ENCODE measurements at regions not wholly inside any gene's neighbourhood (a gene's known extent, or its start where the extent isn't known, plus 50 kb on each side); places are given as distances from the start of the nearest gene placed in this dataset.

GRCh38 chr4:14681330-14681729 lies 321.0 kb upstream of the CPEB2 start:
- Histone ChIP-seq H3K27me3 (ENCODE audit: control insufficient read depth, low read length) (no peaks in the 10 kb centered on the region), H3K27ac (ENCODE audit: low read depth, low read length) (no peak overlapping the region), H3K4me3 (ENCODE audit: low read length) (no peak overlapping the region), H3K4me1 (ENCODE audit: control insufficient read depth, low read length) (no peaks in the 10 kb centered on the region), H4K20me1 (ENCODE audit: control insufficient read depth, insufficient read depth, low read depth, low read length) (no peaks in the 10 kb centered on the region), H3K4me2 (ENCODE audit: low read length) (no peak overlapping the region), H3F3A (ENCODE audit: control insufficient read depth, insufficient read depth) (no peaks in the 10 kb centered on the region), H3K79me2 (ENCODE audit: control insufficient read depth, low read length) (no peaks in the 10 kb centered on the region), H3K9me3 (ENCODE audit: control insufficient read depth, insufficient read depth, low read length) (no peaks in the 10 kb centered on the region), H3K36me3 (ENCODE audit: control insufficient read depth, low read length) (no peaks in the 10 kb centered on the region), H3K9me2 (replicated peaks; ENCODE audit: control insufficient read depth, low read length) (no peaks in the 10 kb centered on the region; the same call in 1 of the 2 replicates)
- TF ChIP-seq EZH2phosphoT487 (IDR thresholded peaks at IDR 0.05; ENCODE audit: borderline replicate concordance, low read length) = no peak

GRCh38 chr4:14693728-14694127 lies 308.6 kb upstream of the CPEB2 start:
- H3K4me3 ChIP-seq (ENCODE audit: low read length) = no peak overlapping the region
- no peaks in the 10 kb centered on the region for H4K20me1 ChIP-seq (ENCODE audit: control insufficient read depth, insufficient read depth, low read depth, low read length)
- H3K9me3 ChIP-seq (ENCODE audit: control insufficient read depth, insufficient read depth, low read length) = no peaks in the 10 kb centered on the region; the same call in none of the 2 replicates
- no peak overlapping the region for H3K4me2 ChIP-seq (ENCODE audit: low read length)
- no peaks in the 10 kb centered on the region for H3K79me2 ChIP-seq (ENCODE audit: control insufficient read depth, low read length)
- H3K9me2 ChIP-seq (replicated peaks; ENCODE audit: control insufficient read depth, low read length) = no peaks in the 10 kb centered on the region
- H3K4me1 ChIP-seq (ENCODE audit: control insufficient read depth, low read length) = no peaks in the 10 kb centered on the region
- no peaks in the 10 kb centered on the region for H3F3A ChIP-seq (ENCODE audit: control insufficient read depth, insufficient read depth)
- H3K27ac ChIP-seq (ENCODE audit: low read depth, low read length) = no peak overlapping the region
- H3K27me3 ChIP-seq (ENCODE audit: control insufficient read depth, low read length) = no peaks in the 10 kb centered on the region
- TF ChIP-seq CTCF (IDR thresholded peaks at IDR 0.05; ENCODE audit: low read depth, low read length, poor library complexity, severe bottlenecking) (no peak), EZH2phosphoT487 (IDR thresholded peaks at IDR 0.05; ENCODE audit: borderline replicate concordance, low read length) (no peak)
- H3K36me3 ChIP-seq (ENCODE audit: control insufficient read depth, low read length) = no peaks in the 10 kb centered on the region

- Histone ChIP-seq H3K27ac (ENCODE audit: low read depth, low read length) (no peak overlapping the region), H3K4me3 (ENCODE audit: low read length) (no peak overlapping the region), H3K4me1 (ENCODE audit: control insufficient read depth, low read length) (no peaks in the 10 kb centered on the region), H3K27me3 (ENCODE audit: control insufficient read depth, low read length) (no peaks in the 10 kb centered on the region), H3K79me2 (ENCODE audit: control insufficient read depth, low read length) (no peaks in the 10 kb centered on the region), H4K20me1 (ENCODE audit: control insufficient read depth, insufficient read depth, low read depth, low read length) (no peaks in the 10 kb centered on the region), H3K36me3 (ENCODE audit: control insufficient read depth, low read length) (no peaks in the 10 kb centered on the region), H3K4me2 (ENCODE audit: low read length) (no peak overlapping the region), H3K9me3 (ENCODE audit: control insufficient read depth, insufficient read depth, low read length) (no peaks in the 10 kb centered on the region; the same call in 1 of the 2 replicates), H3K9me2 (replicated peaks; ENCODE audit: control insufficient read depth, low read length) (no peaks in the 10 kb centered on the region), H3F3A (ENCODE audit: control insufficient read depth, insufficient read depth) (no peaks in the 10 kb centered on the region)
- TF ChIP-seq EZH2phosphoT487 (IDR thresholded peaks at IDR 0.05; ENCODE audit: borderline replicate concordance, low read length) (no peak), CTCF (IDR thresholded peaks at IDR 0.05; ENCODE audit: low read depth, low read length, poor library complexity, severe bottlenecking) (no peak)
Observed at GRCh38 chr4:14695095-14695845, 307.0 kb upstream of the CPEB2 start.

- H3K36me3 ChIP-seq (ENCODE audit: control insufficient read depth, low read length) = no peaks in the 10 kb centered on the region
- H4K20me1 ChIP-seq (ENCODE audit: control insufficient read depth, insufficient read depth, low read depth, low read length) = no peaks in the 10 kb centered on the region
- no peak overlapping the region for H3K4me2 ChIP-seq (ENCODE audit: low read length)
- TF ChIP-seq EZH2phosphoT487 (IDR thresholded peaks at IDR 0.05; ENCODE audit: borderline replicate concordance, low read length) (no peak), CTCF (IDR thresholded peaks at IDR 0.05; ENCODE audit: low read depth, low read length, poor library complexity, severe bottlenecking) (no peak)
- no peaks in the 10 kb centered on the region for H3F3A ChIP-seq (ENCODE audit: control insufficient read depth, insufficient read depth)
- no peaks in the 10 kb centered on the region for H3K9me2 ChIP-seq (replicated peaks; ENCODE audit: control insufficient read depth, low read length)
- no peaks in the 10 kb centered on the region for H3K4me1 ChIP-seq (ENCODE audit: control insufficient read depth, low read length)
- no peak overlapping the region for H3K27ac ChIP-seq (ENCODE audit: low read depth, low read length)
- no peak overlapping the region for H3K4me3 ChIP-seq (ENCODE audit: low read length)
- no peaks in the 10 kb centered on the region for H3K79me2 ChIP-seq (ENCODE audit: control insufficient read depth, low read length)
- no peaks in the 10 kb centered on the region for H3K27me3 ChIP-seq (ENCODE audit: control insufficient read depth, low read length)
- no peaks in the 10 kb centered on the region for H3K9me3 ChIP-seq (ENCODE audit: control insufficient read depth, insufficient read depth, low read length)
Observed at GRCh38 chr4:14700083-14700482, 302.2 kb upstream of the CPEB2 start.

All from DOHH2 (cell line).